Glomerular visceral epithelial cell (primary cell): ENCODE measurements at regions not wholly inside any gene's neighbourhood (a gene's known extent, or its start where the extent isn't known, plus 50 kb on each side); places are given as distances from the start of the nearest gene placed in this dataset.

Experiments
- DNase-seq: peaks from one replicate; pipeline ENCODE4 v3.0.0-alpha.2; 2016; ENCODE audit errors: extremely low spot score

DNA sequence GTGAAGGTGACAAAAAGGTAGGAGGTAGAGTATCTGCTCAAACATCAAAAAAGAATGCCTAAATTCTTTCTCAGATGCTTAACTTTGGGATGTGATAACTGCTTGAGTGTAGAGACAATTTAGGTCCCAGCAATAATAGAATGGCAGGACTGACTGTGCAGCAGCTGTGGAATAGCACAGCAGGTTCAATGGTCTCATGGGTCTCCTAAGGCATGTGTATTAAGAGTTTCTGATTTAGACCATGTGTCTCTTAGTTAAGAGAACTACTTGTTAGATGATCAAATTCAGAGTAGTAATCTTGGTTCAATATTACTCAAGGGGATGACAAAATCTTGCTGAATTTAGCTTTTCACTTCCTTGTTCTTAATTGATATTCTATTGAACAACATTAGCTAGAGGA lies 72.0 kb downstream of the ALX1 start:
- DNase-seq: no peak

- DNase-seq: no peak
Observed at GRCh38 chr12:85356596-85357385, 76.8 kb downstream of the ALX1 start.

DNA sequence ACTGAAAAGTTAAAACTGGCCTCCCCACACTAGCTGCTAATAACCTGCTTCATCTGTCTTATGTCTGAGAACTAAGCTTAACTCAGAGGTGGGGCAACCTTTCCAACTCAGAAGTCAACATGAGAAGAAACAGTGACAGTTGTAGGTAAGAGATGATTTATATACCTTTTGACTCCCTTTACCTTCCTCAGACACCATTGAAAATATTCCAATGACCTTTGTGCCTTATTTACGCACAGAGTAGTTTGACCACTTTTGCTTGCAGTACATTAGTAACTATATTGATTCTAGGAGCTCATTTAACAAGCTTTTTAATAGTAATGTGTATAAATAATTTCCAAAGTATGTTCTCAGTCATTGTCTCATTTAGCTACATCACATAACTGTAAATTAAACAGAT lies 77.6 kb downstream of the ALX1 start:
- DNase-seq: no peak

GRCh38 chr12:85358715-85359114 lies 78.7 kb downstream of the ALX1 start:
- no peak for DNase-seq

- no peak for DNase-seq
Observed at GRCh38 chr12:85363382-85364190, 83.6 kb downstream of the ALX1 start.

- no peak for DNase-seq
Observed at GRCh38 chr12:85367936-85368335, 87.9 kb downstream of the ALX1 start.

DNA sequence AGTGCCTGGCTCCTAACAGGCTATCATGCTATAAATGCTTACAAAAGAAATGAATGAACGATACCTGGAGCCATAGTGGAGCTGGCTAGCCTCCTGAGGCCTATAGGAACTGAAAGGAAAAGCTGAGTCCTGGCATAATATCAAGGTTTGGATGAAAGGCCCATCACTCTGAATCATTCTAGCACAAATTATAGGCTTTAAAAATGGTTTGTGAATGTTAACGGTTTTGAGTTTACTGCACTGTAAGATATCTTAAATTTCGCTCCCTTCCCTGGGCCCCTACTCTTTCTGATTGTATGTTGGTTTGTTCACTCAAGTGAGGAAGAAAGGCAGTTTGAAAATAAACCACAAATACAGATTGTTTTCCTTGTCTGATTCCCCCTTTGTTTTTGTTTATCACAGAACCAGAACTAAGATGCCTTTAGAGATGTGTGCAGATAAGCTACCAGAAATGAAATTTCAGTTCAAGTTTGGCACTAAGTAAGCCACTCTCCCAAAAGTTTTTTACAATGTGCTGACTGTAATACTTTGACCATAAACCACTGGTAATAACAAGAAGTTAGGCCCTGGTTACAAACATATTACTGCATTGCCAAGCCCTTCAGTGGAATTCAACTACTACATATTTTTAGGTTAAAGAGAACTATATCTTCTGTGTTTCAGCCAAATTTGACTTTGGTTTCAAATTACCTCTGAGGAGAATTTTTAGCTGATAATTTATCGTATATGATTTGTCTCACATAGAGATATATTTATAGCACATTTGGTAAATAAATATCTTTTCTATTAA lies 89.5 kb downstream of the ALX1 start:
- DNase-seq: no peak

DNA sequence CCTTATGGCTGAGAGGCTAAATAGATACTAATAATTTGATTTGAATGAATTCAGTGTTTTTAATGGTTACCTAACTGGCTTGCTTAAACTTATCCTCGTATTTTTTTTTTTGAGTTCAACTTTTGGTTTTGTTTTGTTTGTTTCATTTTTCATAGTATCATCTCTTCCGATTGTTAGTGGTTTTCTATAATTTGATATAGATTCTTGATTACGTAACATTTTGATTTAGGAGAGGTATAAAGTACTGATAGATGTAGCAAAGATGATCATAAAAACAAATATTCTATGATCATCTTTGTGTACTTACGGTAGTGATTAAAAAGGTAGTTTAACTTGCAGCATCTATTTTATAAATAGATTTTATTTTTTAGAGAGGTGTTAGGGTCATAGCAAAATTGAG lies 93.0 kb downstream of the ALX1 start:
- DNase-seq: no peak

DNA sequence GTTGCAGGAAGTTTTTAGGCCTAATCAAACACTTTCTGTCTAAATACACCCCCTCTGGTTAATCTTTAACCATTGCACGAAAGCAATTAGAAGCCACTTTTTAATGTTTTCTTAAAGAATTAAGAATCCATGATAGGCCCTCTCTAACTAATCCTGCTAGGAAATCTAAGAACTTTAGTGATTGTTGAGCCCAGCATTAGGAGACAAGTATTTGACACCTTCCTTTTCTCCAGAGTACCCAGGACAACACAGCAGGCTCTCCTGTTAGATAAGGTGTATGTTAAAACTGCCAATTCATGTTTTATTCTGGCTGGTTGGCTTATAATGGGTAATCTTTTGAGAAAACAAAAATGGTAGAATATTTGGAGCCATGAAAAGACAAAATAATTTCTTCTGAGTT lies 95.0 kb downstream of the ALX1 start:
- no peak for DNase-seq

- DNase-seq: no peak
Observed at GRCh38 chr12:85385406-85385805, 105.4 kb downstream of the ALX1 start.

GRCh38 chr12:85390266-85390665 lies 110.2 kb downstream of the ALX1 start:
- no peak for DNase-seq

- no peak for DNase-seq
Observed at GRCh38 chr12:85392508-85392907, 112.5 kb downstream of the ALX1 start.

- DNase-seq: peak; percentile 1
Observed at GRCh38 chr12:85393606-85394005, 113.6 kb downstream of the ALX1 start.

GRCh38 chr12:85394065-85394464 lies 114.0 kb downstream of the ALX1 start:
- DNase-seq: no peak

DNA sequence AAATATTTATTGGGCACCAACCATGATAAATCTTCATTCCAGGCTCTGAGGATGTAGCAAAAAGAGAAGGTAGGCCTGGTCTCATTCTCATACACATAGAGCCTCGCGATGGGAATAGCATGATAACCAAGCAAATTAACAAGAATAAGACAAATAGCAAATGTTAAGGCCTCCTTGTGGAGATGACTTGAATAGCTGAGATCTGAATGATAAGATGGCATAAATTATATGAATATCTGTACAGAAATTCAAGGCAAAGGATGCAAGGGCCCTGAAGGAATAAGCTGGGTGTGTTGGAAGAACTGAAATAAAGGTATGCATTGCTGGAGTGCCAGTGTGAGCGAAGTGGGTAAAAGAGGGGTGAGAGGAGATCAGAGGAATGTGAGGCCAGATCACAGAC lies 114.8 kb downstream of the ALX1 start:
- DNase-seq: no peak

GRCh38 chr12:85405262-85405661 lies 125.2 kb downstream of the ALX1 start:
- DNase-seq: no peak

- DNase-seq: peak; percentile 72
Observed at GRCh38 chr12:85405781-85406522, 125.9 kb downstream of the ALX1 start.

DNA sequence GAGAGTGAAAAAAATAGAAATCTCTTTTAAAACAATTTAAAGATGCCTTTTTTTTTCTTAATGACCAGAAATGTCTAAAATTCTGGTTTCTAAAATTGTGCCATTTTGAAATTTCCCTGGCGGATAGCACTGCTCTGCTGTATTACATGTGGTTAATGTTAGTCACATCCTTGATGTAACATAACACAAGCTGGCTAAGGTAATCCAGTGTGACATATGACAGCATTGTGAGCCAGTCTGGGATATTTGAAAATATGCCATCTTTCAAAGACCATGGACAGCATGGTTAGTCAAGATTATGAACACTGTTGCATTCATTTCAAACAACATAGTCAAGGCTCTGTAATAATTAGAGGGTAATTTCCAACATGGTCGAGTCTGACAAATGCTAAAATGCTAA lies 133.2 kb downstream of the ALX1 start:
- no peak for DNase-seq

DNA sequence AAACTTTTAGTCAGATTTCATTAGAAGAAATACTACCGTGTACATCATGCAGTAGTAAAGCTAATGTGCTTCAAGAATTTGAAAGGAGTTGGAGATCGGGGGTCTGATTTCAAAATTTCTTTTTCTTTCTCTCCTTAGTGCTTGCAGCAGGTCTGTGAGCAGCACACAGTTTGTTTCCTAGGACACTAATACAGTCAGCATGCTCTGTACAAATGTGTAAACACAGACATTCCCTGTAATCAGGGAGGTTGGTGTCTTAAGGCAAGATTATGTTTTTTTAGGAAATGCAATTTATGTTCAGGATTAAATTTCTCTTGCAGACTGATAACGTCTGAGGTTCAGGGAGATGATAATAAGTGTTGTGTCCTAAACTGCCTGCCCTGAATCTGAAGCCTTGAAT lies 142.7 kb downstream of the ALX1 start:
- DNase-seq: no peak

DNA sequence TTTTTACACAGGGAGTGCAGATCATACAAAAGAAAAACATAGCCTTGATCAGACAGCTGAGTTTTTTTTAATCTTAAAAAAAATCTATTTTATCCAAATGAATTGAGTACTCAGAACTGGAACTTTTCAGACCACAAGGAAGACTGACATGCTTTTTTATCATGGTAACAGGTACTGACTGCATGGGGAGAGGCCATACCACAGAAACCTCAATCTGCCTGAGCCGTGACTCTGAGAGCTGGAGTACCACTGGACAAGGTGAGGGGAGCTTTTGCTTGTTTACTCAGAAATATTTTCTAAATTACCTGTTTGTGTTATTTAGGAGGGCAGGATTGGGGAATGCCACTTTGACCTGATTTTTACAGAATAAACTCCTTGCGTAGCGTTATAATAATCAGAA lies 143.9 kb downstream of the ALX1 start:
- no peak for DNase-seq

- no peak for DNase-seq
Observed at GRCh38 chr12:85424581-85425348, 144.7 kb downstream of the ALX1 start.
